LNCAP (cell line): ENCODE measurements at regions not wholly inside any gene's neighbourhood (a gene's known extent, or its start where the extent isn't known, plus 50 kb on each side); places are given as distances from the start of the nearest gene placed in this dataset.

ENCODE experiments used
- TF ChIP-seq, protein P1 (sequence below): fragments of 450-650 bp; IDR thresholded peaks from 2 replicates; pipeline ENCODE4 v1.5.1; 2017; ENCODE audit warnings: mild to moderate bottlenecking

DNA sequence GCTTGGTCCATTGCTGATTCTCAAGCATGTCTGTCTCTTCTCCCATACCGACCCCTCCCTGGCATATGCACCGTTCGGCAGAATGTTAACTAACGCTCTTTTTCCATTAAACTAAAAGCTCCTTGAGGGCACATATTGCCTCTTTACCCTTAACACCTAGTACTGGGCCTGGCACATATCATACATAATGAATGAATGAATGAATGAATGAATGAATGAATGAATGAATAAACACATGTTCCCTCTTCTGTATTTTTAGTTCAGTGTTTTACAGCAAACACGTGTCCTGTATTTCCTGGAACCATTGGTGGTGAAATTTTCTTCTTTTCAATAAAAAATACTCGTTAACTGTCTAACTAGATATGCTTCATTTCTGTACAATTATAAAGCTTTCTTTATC lies 174.4 kb upstream of the DTNBP1 start:
- TF ChIP-seq, protein P1, sequence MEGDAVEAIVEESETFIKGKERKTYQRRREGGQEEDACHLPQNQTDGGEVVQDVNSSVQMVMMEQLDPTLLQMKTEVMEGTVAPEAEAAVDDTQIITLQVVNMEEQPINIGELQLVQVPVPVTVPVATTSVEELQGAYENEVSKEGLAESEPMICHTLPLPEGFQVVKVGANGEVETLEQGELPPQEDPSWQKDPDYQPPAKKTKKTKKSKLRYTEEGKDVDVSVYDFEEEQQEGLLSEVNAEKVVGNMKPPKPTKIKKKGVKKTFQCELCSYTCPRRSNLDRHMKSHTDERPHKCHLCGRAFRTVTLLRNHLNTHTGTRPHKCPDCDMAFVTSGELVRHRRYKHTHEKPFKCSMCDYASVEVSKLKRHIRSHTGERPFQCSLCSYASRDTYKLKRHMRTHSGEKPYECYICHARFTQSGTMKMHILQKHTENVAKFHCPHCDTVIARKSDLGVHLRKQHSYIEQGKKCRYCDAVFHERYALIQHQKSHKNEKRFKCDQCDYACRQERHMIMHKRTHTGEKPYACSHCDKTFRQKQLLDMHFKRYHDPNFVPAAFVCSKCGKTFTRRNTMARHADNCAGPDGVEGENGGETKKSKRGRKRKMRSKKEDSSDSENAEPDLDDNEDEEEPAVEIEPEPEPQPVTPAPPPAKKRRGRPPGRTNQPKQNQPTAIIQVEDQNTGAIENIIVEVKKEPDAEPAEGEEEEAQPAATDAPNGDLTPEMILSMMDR: no peak

GRCh38 chr6:15832841-15833240 lies 170.0 kb upstream of the DTNBP1 start:
- TF ChIP-seq, protein P1: no peak

DNA sequence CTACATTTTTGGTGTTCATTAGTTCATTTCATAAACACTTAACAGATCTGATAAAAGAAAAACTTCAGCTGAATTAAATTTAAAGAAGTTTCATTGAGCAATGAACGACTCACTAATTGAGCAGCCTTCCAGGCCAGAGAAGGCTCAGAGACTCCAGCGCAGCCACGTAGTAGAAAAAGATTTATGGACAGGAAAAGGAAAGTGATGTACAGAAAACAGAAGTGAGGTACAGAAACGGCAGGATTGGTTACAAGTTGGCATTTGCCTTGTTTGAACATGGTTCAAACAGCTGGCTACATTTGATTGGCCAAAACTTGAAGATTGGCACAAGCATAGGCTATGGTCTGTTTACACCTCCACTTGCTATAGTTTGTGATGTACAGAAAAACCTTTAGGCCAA lies 166.3 kb upstream of the DTNBP1 start:
- TF ChIP-seq, protein P1: no peak

DNA sequence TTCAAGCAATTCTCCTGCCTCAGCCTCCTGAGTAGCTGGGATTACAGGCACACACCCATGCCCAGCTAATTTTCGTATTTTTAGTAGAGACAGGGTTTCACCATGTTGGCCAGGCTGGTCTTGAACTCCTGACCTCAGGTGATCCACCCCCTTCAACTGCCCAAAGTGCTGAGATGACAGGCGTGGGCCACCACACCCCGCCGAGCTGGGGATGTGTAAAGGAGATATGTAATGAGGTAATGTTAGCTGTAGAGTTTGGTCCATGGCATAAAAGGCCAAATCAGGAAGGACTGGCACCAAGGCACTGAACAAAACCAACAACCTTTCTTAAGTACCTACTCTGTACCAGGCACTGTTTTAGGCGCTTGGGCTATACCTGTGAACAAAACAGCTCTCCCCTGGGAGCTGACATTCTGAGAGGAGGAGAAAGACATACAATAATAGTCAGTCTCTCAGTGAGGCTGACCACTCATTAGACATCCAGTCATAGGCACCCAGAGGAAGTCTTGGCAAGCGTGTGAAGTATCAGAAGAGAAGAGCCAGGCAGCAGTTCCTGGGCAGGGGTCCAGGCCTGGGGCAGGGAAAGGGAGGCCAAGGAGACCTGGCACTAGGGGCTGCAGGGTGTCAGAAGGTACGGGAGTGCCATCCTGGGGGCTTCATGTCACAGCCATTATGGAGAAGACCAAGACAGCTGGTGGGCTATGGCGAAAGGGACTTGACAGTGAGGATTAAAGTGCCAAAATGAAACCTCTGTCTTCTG lies 164.8 kb upstream of the DTNBP1 start:
- TF ChIP-seq, protein P1: no peak

GRCh38 chr6:15826814-15827318 lies 164.0 kb upstream of the DTNBP1 start:
- TF ChIP-seq, protein P1: no peak

DNA sequence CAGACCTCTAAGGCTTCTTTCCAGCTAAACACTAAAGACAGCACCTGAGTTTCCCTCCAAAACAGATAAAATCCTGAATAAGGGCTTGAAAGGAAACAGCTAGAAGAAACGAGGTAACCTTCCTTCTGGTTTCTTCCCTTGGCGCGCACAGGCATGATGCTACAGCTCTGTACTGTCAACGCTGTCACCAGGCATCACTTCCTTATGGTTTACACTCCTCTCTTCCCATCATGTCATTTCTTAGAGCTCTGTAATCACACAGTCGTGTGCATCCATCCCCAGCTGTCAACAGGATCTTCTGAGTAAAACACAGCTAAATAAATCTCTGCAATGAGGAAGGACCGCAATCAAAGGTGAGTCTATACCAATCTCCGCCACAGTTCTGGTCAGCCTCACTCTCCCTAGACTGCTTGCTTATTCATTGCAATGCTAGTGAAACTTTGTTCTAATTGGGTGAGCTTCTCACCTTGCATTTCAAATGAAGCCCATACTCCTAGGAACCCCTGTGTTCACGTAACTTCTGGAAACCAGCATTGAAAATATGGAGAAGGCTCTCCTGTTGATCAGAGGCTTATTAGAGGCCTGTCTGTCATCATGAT lies 162.6 kb upstream of the DTNBP1 start:
- TF ChIP-seq, protein P1: no peak

GRCh38 chr6:15824811-15825210 lies 162.0 kb upstream of the DTNBP1 start:
- TF ChIP-seq, protein P1: no peak
